ENCODE measurements at regions not wholly inside any gene's neighbourhood (a gene's known extent, or its start where the extent isn't known, plus 50 kb on each side); places are given as distances from the start of the nearest gene placed in this dataset.

GRCh38 chr7:33793616-33794015, 111.7 kb upstream of the BMPER start:
- Histone ChIP-seq H3K4me2 (ENCODE audit: low read depth, low read length) (no peak overlapping the region), H3K4me3 (replicated peaks in 1 of 3; ENCODE audit: insufficient read depth in 1 of 3, low read depth in 2 of 3, low read length in 3 of 3) (no peak overlapping the region), H3K9ac (ENCODE audit: insufficient read depth, low read depth, low read length) (no peak overlapping the region), H4K20me1 (ENCODE audit: insufficient read depth, low read length) (no peaks in the 10 kb centered on the region), H3K27ac (ENCODE audit: extremely low read length, insufficient read depth, low read length) (no peak overlapping the region), H3K79me2 (ENCODE audit: insufficient read depth, low read length) (no peaks in the 10 kb centered on the region), H3K36me3 (replicated peaks in 1 of 2; ENCODE audit: control insufficient read depth in 1 of 2, insufficient read depth in 2 of 2, low read length in 2 of 2) (no peaks in the 10 kb centered on the region), H3K27me3 (ENCODE audit: control insufficient read depth in 1 of 2, insufficient read depth in 2 of 2, low read length in 2 of 2) (no peaks in the 10 kb centered on the region; a peak in 1 of 5 replicates), H2AFZ (ENCODE audit: low read length) (no peak overlapping the region), H3K4me1 (ENCODE audit: insufficient read depth, low read length) (no peaks in the 10 kb centered on the region), H3K9me3 (ENCODE audit: low read length) (no peaks in the 10 kb centered on the region)
- ChIA-PET POLR2A (no interaction called here), CTCF (ENCODE audit: low intra/inter-chr PET ratio, low total read pairs) (no interaction called here)
- FAIRE-seq (no peak), ATAC-seq (no peak), DNase-seq (ENCODE audit: low spot score) (no peak)
- in situ Hi-C loops (cut with HindIII; ENCODE audit: extremely low pct_ligation_motif_present, low pct_unique_long_range_greater_than_20kb) (no loop called here), intact Hi-C loops (cut with micrococcal nuclease; ENCODE audit: unreplicated experiment) (no loop called here)
- no peak for TF ChIP-seq ZNF317 (CRISPR knock-in tag; IDR thresholded peaks at IDR 0.05)
- TF ChIP-seq ZNF639 (CRISPR knock-in tag; conservative IDR thresholded peaks at IDR 0.05) = no peak
- TF ChIP-seq ZNF598 (CRISPR knock-in tag; IDR thresholded peaks at IDR 0.05; ENCODE audit: borderline replicate concordance) = no peak
- no peak for TF ChIP-seq ZNF770 (CRISPR knock-in tag; IDR thresholded peaks at IDR 0.05)
- no peak for TF ChIP-seq THAP8 (CRISPR knock-in tag; IDR thresholded peaks at IDR 0.05; ENCODE audit: borderline replicate concordance)
- no peak for TF ChIP-seq RORA (CRISPR knock-in tag; IDR thresholded peaks at IDR 0.05)
- TF ChIP-seq ZNF747 (CRISPR knock-in tag; IDR thresholded peaks at IDR 0.05; ENCODE audit: borderline replicate concordance) = no peak
- no peak for TF ChIP-seq MIXL1 (CRISPR knock-in tag; IDR thresholded peaks at IDR 0.05)
- TF ChIP-seq SMAD9 (CRISPR knock-in tag; IDR thresholded peaks at IDR 0.05) = no peak
- BruUV-seq (replicated peaks) = no TSS peak
- 8% methylated on average over 2 of the region's 2 CpGs for WGBS (ENCODE audit: low lambda C conversion rate)

Data from HepG2 (cell line).